ENCODE measurements at regions not wholly inside any gene's neighbourhood (a gene's known extent, or its start where the extent isn't known, plus 50 kb on each side); places are given as distances from the start of the nearest gene placed in this dataset.
A peak's percentile ranks its signal among the peaks of the same experiment; 100 is the strongest.
"Not testable (repeated sequence)": the region's sequence is repeated elsewhere in the genome, so short reads cannot be mapped to it uniquely, and the experiment has no call there.

DNA sequence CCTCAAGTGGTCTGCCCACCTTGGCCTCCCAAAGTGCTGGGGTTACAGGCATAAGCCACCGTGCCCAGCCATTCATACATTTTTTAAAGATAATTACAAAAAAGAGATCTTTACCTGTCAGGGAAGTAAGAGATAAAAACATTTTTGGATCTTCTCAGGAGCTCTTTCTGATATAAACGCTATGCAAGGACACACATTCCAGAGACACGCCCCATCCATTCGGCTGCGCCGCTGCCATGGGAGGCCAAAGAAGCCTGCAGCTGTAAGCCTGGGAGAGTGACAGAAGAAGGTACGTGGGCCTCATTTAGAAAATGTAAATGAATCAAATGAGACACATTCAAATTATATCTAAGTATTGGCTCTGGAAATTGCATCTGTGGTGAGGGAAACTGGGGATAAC, 85.3 kb downstream of the LYZL1 start:
- Histone ChIP-seq H3K27me3 (peaks cover 0 to 2% (median 0%) of the 10 kb centered on the region in 3 donors), H3K4me1 (peaks cover 11 to 16% of the 10 kb centered on the region in 2 donors), H3K36me3 (no peaks in the 10 kb centered on the region), H3K27ac (no peak overlapping the region), H3K4me3 (no peak overlapping the region), H3K9me3 (no peaks in the 10 kb centered on the region)
- in situ Hi-C loops (cut with MboI; ENCODE audit: low sequenced_read_pairs in 4 of 4) (no loop called here), intact Hi-C loops (cut with DNase I; ENCODE audit: low total_unique reads) (no loop called here)
- no peak for TF ChIP-seq POLR2A (IDR thresholded peaks at IDR 0.05)
- TF ChIP-seq, protein P1, sequence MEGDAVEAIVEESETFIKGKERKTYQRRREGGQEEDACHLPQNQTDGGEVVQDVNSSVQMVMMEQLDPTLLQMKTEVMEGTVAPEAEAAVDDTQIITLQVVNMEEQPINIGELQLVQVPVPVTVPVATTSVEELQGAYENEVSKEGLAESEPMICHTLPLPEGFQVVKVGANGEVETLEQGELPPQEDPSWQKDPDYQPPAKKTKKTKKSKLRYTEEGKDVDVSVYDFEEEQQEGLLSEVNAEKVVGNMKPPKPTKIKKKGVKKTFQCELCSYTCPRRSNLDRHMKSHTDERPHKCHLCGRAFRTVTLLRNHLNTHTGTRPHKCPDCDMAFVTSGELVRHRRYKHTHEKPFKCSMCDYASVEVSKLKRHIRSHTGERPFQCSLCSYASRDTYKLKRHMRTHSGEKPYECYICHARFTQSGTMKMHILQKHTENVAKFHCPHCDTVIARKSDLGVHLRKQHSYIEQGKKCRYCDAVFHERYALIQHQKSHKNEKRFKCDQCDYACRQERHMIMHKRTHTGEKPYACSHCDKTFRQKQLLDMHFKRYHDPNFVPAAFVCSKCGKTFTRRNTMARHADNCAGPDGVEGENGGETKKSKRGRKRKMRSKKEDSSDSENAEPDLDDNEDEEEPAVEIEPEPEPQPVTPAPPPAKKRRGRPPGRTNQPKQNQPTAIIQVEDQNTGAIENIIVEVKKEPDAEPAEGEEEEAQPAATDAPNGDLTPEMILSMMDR (IDR thresholded peaks at IDR 0.05 in 4 of 5, conservative IDR thresholded peaks at IDR 0.05 in 1 of 5) = no peak
- DNase-seq (no peak), ATAC-seq (no peak)

DNA sequence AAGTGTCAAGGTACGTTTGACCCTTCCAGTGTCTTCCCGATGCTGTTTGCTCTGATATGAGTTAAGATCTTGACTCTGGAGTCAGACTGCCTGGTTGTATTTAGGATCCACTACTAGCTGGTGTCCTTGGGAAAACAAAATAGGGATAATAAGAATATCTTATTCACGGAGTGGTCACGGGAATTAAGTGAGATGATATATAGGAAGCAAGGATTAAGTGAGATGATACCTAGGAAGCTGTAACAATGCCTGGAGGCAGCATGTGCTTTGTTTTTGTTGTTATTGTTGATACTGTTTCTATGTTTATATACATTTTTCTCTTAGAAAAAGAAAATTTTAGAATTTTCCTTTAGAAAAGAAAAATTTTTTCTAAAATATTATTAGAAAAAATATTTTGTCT, 87.0 kb downstream of the LYZL1 start:
- TF ChIP-seq, protein P1 (IDR thresholded peaks at IDR 0.05 in 4 of 5, conservative IDR thresholded peaks at IDR 0.05 in 1 of 5) = no peak
- TF ChIP-seq POLR2A (IDR thresholded peaks at IDR 0.05) = no peak
- H3K27me3 ChIP-seq = no peaks in the 10 kb centered on the region
- H3K27ac ChIP-seq = no peak overlapping the region
- no peak for ATAC-seq
- in situ Hi-C loops (cut with MboI; ENCODE audit: low sequenced_read_pairs in 4 of 4) (no loop called here), intact Hi-C loops (cut with DNase I; ENCODE audit: low total_unique reads) (no loop called here)
- no peaks in the 10 kb centered on the region for H3K9me3 ChIP-seq
- no peak for DNase-seq
- H3K4me3 ChIP-seq = no peak overlapping the region
- H3K4me1 ChIP-seq = no peaks in the 10 kb centered on the region
- H3K36me3 ChIP-seq = no peaks in the 10 kb centered on the region

DNA sequence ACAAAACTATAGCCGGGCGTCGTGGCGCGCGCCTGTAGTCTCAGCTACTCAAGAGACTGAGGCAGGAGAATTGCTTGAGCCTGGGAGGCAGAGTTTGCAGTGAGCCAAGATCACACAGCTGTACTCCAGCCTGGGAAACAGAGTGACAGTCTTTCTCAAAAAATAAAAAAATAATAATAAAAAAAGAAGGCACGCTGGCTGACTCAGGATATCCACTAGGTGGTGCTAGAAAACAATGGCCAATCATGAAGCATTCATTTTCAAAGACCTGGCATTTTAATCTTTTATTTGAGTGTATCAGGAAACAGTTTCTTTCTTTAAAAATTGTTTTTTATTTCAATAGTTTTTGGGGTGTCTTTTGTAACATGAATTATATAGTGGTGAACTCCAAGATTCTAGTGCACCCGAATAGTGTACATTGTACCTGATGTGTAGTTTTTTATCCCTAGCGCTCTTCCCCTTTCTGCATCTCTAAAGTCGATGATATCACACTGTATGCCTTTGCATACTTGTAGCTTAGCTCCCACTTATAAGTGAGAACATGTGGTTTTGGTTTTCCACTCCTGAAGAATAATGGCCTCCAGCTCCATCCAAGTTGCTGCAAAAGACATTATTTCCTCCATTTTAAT, 88.6 kb downstream of the LYZL1 start:
- H3K4me1 ChIP-seq = no peaks in the 10 kb centered on the region
- ATAC-seq = peak in 1 of 2 donors; percentile 46
- intact Hi-C loops (cut with DNase I; ENCODE audit: low total_unique reads) = no loop called here

DNA sequence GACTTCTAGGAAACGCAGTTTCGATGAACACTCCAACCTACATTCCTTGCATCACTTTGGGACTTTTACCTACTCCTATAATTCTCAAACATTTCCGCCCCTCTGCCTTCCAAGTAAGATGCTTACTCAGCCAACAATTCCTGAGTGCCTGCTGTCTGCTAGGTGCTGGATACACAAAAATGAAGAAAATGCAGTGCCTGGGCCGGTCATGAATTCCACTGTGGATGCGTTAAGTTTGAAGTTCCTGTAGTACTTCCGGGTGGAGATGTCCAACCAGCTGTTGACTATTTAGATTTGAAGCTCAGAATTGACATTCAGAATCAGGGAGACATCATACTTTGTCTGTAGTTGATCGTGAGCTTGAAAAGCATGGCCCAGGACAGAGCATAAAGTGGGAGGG, 89.2 kb downstream of the LYZL1 start:
- in situ Hi-C loops (cut with MboI; ENCODE audit: low sequenced_read_pairs in 4 of 4) = no loop called here
- Histone ChIP-seq H3K4me3 (no peak overlapping the region), H3K4me1 (no peaks in the 10 kb centered on the region), H3K9me3 (no peaks in the 10 kb centered on the region), H3K27ac (no peak overlapping the region), H3K27me3 (no peaks in the 10 kb centered on the region), H3K36me3 (no peaks in the 10 kb centered on the region)
- ATAC-seq (no peak), DNase-seq (no peak)
- intact Hi-C loops (cut with DNase I; ENCODE audit: low total_unique reads) = no loop called here
- TF ChIP-seq, protein P1 (IDR thresholded peaks at IDR 0.05 in 4 of 5, conservative IDR thresholded peaks at IDR 0.05 in 1 of 5) = no peak
- no peak for TF ChIP-seq POLR2A (IDR thresholded peaks at IDR 0.05)

More for the DNA sequence above, 88.6 kb downstream of the LYZL1 start:
- no peaks in the 10 kb centered on the region for H3K9me3 ChIP-seq
- H3K27me3 ChIP-seq = no peaks in the 10 kb centered on the region
- no peak overlapping the region for H3K4me3 ChIP-seq
- no peak overlapping the region for H3K27ac ChIP-seq
- in situ Hi-C loops (cut with MboI; ENCODE audit: low sequenced_read_pairs in 4 of 4) = no loop called here
- no peak for DNase-seq
- TF ChIP-seq, protein P1 (IDR thresholded peaks at IDR 0.05 in 4 of 5, conservative IDR thresholded peaks at IDR 0.05 in 1 of 5) = peak; percentile 27 to 71 (median 48)
- no peak for TF ChIP-seq POLR2A (IDR thresholded peaks at IDR 0.05)
- no peaks in the 10 kb centered on the region for H3K36me3 ChIP-seq

DNA sequence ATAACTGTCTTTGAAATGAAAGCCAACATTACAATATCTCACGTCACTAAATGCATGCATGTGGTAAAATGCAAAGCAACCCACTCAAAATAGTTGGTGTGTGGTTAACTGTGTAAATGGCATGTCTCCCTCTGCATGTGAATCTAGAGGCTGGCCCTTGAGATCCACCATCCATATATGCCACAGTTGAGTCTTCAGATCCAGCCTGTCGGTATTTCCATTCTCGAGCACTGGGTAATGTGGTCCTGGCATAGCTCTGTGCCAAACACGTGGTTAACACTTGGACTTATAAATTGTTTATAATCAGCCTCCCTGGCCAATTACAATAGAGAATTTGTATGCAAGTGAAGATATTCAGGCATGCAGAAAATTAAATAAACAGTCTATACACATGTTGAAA, 90.3 kb downstream of the LYZL1 start:
- no peaks in the 10 kb centered on the region for H3K9me3 ChIP-seq
- no peak overlapping the region for H3K4me3 ChIP-seq
- ATAC-seq = no peak
- H3K27me3 ChIP-seq = no peaks in the 10 kb centered on the region
- in situ Hi-C loops (cut with MboI; ENCODE audit: low sequenced_read_pairs in 4 of 4) (no loop called here), intact Hi-C loops (cut with DNase I; ENCODE audit: low total_unique reads) (no loop called here)
- no peaks in the 10 kb centered on the region for H3K36me3 ChIP-seq
- no peak for TF ChIP-seq POLR2A (IDR thresholded peaks at IDR 0.05)
- TF ChIP-seq, protein P1 (IDR thresholded peaks at IDR 0.05 in 4 of 5, conservative IDR thresholded peaks at IDR 0.05 in 1 of 5) = no peak
- no peaks in the 10 kb centered on the region for H3K4me1 ChIP-seq
- H3K27ac ChIP-seq = no peak overlapping the region
- DNase-seq = no peak

DNA sequence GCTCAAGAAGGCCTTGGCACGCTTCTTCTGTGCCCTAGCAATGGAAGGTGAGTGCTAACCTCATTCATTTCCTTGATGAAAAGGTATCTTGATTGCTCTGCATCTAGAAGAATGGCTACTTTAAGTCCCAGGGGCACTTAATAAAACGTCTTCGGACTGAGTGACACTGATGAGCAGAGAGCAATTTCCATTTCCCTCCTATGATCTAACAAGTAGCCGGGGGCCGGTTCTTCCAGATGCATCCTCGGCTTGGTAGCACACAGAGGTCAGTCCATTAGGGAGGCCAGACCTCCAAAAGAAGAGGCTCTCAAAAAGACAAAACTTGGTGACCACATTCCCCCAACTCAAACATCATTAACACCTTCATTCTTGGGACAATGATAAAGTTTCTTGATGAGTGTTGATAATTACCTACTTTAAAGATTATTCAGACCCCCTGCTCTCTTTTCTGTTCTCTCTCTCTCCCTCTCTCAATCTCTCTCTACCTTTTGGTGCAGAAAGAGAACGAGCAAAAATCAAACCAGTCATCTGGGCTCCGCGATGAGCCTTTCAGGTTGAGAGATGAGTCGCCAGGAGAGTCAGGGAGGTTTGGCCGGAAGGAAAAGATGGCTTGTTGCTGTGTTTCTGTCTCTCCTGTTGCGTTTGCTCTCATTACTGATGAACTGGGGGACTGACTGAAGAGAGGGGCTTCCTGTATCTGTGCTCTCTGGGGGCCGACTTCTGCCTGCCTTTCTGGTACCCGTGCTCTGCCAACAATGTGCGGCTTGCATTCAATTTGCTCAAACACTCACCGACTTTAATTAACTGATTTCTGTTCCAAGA, 91.1 kb downstream of the LYZL1 start:
- H3K36me3 ChIP-seq; H3K27ac ChIP-seq; H3K4me1 ChIP-seq; H3K27me3 ChIP-seq; H3K4me3 ChIP-seq; DNase-seq; ATAC-seq; intact Hi-C loops (cut with DNase I; ENCODE audit: low total_unique reads); H3K9me3 ChIP-seq: not testable (repeated sequence)
- in situ Hi-C loops (cut with MboI; ENCODE audit: low sequenced_read_pairs in 4 of 4) = loop anchor here in 1 of 4 donors (10.0 kb wide), 1 partner anchor 65 kb away; no protein-coding TSS in a partner anchor
